ENCODE measurements at regions not wholly inside any gene's neighbourhood (a gene's known extent, or its start where the extent isn't known, plus 50 kb on each side); places are given as distances from the start of the nearest gene placed in this dataset.

GRCh38 chr2:52404046-52404445 lies 1363.6 kb upstream of the CHAC2 start (continued):
- no peak for TF ChIP-seq REST (IDR thresholded peaks at IDR 0.05; ENCODE audit: low read depth, low read length)
- no peak for TF ChIP-seq ZBTB33 (IDR thresholded peaks at IDR 0.05)
- no peak for TF ChIP-seq HDGF (IDR thresholded peaks at IDR 0.05)
- no peak for TF ChIP-seq BHLHE40 (IDR thresholded peaks at IDR 0.05; ENCODE audit: borderline replicate concordance in 1 of 2, low read depth in 2 of 2, low read length in 1 of 2)
- no peak for TF ChIP-seq HSF1 (IDR thresholded peaks at IDR 0.05; ENCODE audit: low read depth, low read length)
- no peak for TF ChIP-seq CTCF (IDR thresholded peaks at IDR 0.05 in 2 of 3, conservative IDR thresholded peaks at IDR 0.05 in 1 of 3; ENCODE audit: control insufficient read depth in 2 of 3, extremely low read depth in 1 of 3, insufficient read depth in 1 of 3, low read depth in 3 of 3, low read length in 3 of 3)
- no peak for TF ChIP-seq USF2 (IDR thresholded peaks at IDR 0.05; ENCODE audit: borderline replicate concordance, low read depth, low read length)
- TF ChIP-seq SMARCA5 (IDR thresholded peaks at IDR 0.05): no peak
- no peak for TF ChIP-seq SUZ12 (IDR thresholded peaks at IDR 0.05; ENCODE audit: unreplicated experiment)
